ENCODE measurements at regions not wholly inside any gene's neighbourhood (a gene's known extent, or its start where the extent isn't known, plus 50 kb on each side); places are given as distances from the start of the nearest gene placed in this dataset.
A peak's percentile ranks its signal among the peaks of the same experiment; 100 is the strongest.
"Not testable (repeated sequence)": the region's sequence is repeated elsewhere in the genome, so short reads cannot be mapped to it uniquely, and the experiment has no call there.

- H3K4me3 ChIP-seq (ENCODE audit: insufficient read depth, low read depth, low read length, poor library complexity, severe bottlenecking), result no peak overlapping the region
- H3K27ac ChIP-seq (ENCODE audit: insufficient read depth, low read length, poor library complexity, severe bottlenecking), result no peak overlapping the region
- no peaks in the 10 kb centered on the region for H3K36me3 ChIP-seq (ENCODE audit: control insufficient read depth, insufficient read depth, low read length)
- DNase-seq, result no peak
- H3K27me3 ChIP-seq (replicated peaks; ENCODE audit: control insufficient read depth, insufficient read depth, low read length, poor library complexity, severe bottlenecking), result no peaks in the 10 kb centered on the region
- H3K4me1 ChIP-seq (ENCODE audit: control insufficient read depth, insufficient read depth, low read length, poor library complexity, severe bottlenecking), result no peaks in the 10 kb centered on the region
- H3K9me3 ChIP-seq (ENCODE audit: control insufficient read depth, low read length), result no peaks in the 10 kb centered on the region
Measured at GRCh38 chr15:24763891-24764290, 88.3 kb downstream of the NPAP1 start.

DNA sequence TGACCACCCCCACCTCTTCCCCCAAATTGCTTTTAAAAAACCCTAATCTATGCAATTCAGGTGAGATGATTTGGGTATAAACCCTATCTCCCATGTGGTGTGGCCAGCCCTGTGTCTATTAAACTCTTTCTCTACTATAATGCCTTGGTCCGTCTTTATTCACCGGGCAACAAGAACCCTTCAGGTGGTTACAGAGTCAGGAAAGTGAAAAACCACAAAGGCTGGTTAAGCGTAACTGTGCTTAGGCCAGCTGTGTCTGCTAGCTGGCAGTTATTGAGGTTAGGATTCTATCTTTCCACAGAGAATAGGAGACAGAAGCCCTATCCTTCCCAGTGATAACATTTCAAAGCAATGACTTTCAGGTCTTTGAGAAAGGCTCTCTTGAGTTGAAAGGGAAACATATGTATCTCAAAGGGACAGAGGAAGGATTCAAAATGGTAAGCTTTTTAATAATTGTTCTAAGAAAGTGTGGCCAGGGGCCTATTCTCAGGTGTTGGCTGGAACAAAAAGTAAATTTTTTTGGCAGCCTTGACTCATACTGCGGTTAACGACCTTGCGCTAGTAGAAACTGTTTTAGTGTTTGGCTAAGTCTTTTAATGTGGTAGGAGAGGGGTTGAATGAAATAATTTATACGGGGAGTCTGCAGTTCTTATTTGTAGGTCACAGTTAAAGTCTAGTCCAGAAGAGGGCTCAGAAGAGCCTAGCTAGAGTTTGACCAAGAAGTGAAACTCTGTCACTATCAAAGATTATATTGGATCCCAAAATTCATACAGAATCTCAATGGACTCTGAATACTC lies 89.0 kb downstream of the NPAP1 start:
- H3K4me1 ChIP-seq (ENCODE audit: control insufficient read depth, insufficient read depth, low read length, poor library complexity, severe bottlenecking), result no peaks in the 10 kb centered on the region
- no peak overlapping the region for H3K27ac ChIP-seq (ENCODE audit: insufficient read depth, low read length, poor library complexity, severe bottlenecking)
- DNase-seq, result no peak
- no peaks in the 10 kb centered on the region for H3K36me3 ChIP-seq (ENCODE audit: control insufficient read depth, insufficient read depth, low read length)
- H3K4me3 ChIP-seq (ENCODE audit: insufficient read depth, low read depth, low read length, poor library complexity, severe bottlenecking), result no peak overlapping the region
- H3K27me3 ChIP-seq (replicated peaks; ENCODE audit: control insufficient read depth, insufficient read depth, low read length, poor library complexity, severe bottlenecking), result no peaks in the 10 kb centered on the region
- H3K9me3 ChIP-seq (ENCODE audit: control insufficient read depth, low read length), result no peaks in the 10 kb centered on the region

DNA sequence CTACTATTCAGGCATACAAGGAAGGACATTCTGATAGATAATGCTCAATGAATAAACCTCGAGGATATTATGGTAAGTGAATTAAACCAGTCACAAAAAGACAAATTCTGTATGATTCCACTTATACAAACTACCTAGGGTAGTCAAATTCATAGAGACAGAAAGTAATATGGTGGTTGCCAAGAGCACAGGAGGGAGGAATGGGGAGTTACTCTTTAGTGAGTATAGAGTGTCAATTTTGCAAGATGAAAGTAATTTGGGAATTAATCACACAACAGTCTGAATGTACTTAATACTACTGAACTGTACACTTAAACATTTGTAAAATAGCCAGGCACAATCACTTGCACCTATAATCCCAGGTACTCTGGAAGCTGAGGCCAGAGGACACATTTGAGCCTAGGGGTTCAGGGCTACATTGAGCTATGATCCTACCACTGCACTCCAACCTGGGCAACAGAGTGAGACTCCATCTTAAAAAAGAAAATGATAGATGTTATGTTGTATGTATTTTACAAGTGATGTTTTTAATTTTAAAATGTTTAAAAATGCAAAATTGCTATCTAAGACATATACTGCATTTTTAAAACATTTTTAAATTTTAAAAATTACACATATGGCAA lies 91.0 kb downstream of the NPAP1 start:
- H3K27ac ChIP-seq (ENCODE audit: insufficient read depth, low read length, poor library complexity, severe bottlenecking), result no peak overlapping the region

GRCh38 chr15:24772266-24772665 lies 96.7 kb downstream of the NPAP1 start:
- Histone ChIP-seq H3K27ac (ENCODE audit: insufficient read depth, low read length, poor library complexity, severe bottlenecking) (no peak overlapping the region), H3K36me3 (ENCODE audit: control insufficient read depth, insufficient read depth, low read length) (no peaks in the 10 kb centered on the region), H3K9me3 (ENCODE audit: control insufficient read depth, low read length) (peaks cover 23% of the 10 kb centered on the region), H3K4me1 (ENCODE audit: control insufficient read depth, insufficient read depth, low read length, poor library complexity, severe bottlenecking) (no peaks in the 10 kb centered on the region), H3K27me3 (replicated peaks; ENCODE audit: control insufficient read depth, insufficient read depth, low read length, poor library complexity, severe bottlenecking) (no peaks in the 10 kb centered on the region), H3K4me3 (ENCODE audit: insufficient read depth, low read depth, low read length, poor library complexity, severe bottlenecking) (peak overlapping the region; percentile 8)
- DNase-seq, result no peak

More for the DNA sequence above, 91.0 kb downstream of the NPAP1 start:
- Histone ChIP-seq H3K4me3 (ENCODE audit: insufficient read depth, low read depth, low read length, poor library complexity, severe bottlenecking) (no peak overlapping the region), H3K4me1 (ENCODE audit: control insufficient read depth, insufficient read depth, low read length, poor library complexity, severe bottlenecking) (no peaks in the 10 kb centered on the region), H3K9me3 (ENCODE audit: control insufficient read depth, low read length) (peaks cover 7% of the 10 kb centered on the region), H3K27me3 (replicated peaks; ENCODE audit: control insufficient read depth, insufficient read depth, low read length, poor library complexity, severe bottlenecking) (no peaks in the 10 kb centered on the region), H3K36me3 (ENCODE audit: control insufficient read depth, insufficient read depth, low read length) (no peaks in the 10 kb centered on the region)
- no peak for DNase-seq

- Histone ChIP-seq H3K4me3 (ENCODE audit: insufficient read depth, low read depth, low read length, poor library complexity, severe bottlenecking) (peak overlapping the region; percentile 58), H3K9me3 (ENCODE audit: control insufficient read depth, low read length) (peaks cover 23% of the 10 kb centered on the region), H3K27me3 (replicated peaks; ENCODE audit: control insufficient read depth, insufficient read depth, low read length, poor library complexity, severe bottlenecking) (no peaks in the 10 kb centered on the region), H3K27ac (ENCODE audit: insufficient read depth, low read length, poor library complexity, severe bottlenecking) (no peak overlapping the region), H3K4me1 (ENCODE audit: control insufficient read depth, insufficient read depth, low read length, poor library complexity, severe bottlenecking) (no peaks in the 10 kb centered on the region), H3K36me3 (ENCODE audit: control insufficient read depth, insufficient read depth, low read length) (no peaks in the 10 kb centered on the region)
- DNase-seq, result peak; percentile 19 to 53 (median 42)
Measured at GRCh38 chr15:24772686-24773373, 97.3 kb downstream of the NPAP1 start.

DNA sequence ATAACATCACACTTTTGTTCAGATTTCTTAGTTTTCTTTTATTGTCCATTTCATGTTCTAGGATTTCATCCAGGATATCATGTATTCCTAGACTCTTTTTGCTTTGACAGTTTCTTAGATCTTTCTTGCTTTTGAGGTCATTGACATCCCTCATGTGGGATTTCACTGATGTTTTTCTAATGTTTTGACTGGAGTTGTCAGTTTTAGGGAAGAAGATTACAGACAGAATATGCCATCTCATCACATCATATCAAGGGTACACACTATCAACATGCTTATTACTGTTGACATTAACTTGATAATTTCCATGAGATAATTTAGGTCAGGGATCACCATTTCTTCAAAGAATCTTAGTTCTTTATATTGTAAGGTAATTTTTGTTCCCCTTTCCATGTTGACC lies 101.7 kb downstream of the NPAP1 start:
- no peak for DNase-seq
- no peak overlapping the region for H3K27ac ChIP-seq (ENCODE audit: insufficient read depth, low read length, poor library complexity, severe bottlenecking)
- H3K27me3 ChIP-seq (replicated peaks; ENCODE audit: control insufficient read depth, insufficient read depth, low read length, poor library complexity, severe bottlenecking), result no peaks in the 10 kb centered on the region
- no peaks in the 10 kb centered on the region for H3K4me1 ChIP-seq (ENCODE audit: control insufficient read depth, insufficient read depth, low read length, poor library complexity, severe bottlenecking)
- peaks cover 11% of the 10 kb centered on the region for H3K9me3 ChIP-seq (ENCODE audit: control insufficient read depth, low read length)
- H3K4me3 ChIP-seq (ENCODE audit: insufficient read depth, low read depth, low read length, poor library complexity, severe bottlenecking), result no peak overlapping the region
- H3K36me3 ChIP-seq (ENCODE audit: control insufficient read depth, insufficient read depth, low read length), result no peaks in the 10 kb centered on the region

GRCh38 chr15:24784506-24784905 lies 108.9 kb downstream of the NPAP1 start:
- Histone ChIP-seq H3K4me1 (ENCODE audit: control insufficient read depth, insufficient read depth, low read length, poor library complexity, severe bottlenecking) (no peaks in the 10 kb centered on the region), H3K27ac (ENCODE audit: insufficient read depth, low read length, poor library complexity, severe bottlenecking) (no peak overlapping the region), H3K4me3 (ENCODE audit: insufficient read depth, low read depth, low read length, poor library complexity, severe bottlenecking) (no peak overlapping the region), H3K36me3 (ENCODE audit: control insufficient read depth, insufficient read depth, low read length) (no peaks in the 10 kb centered on the region), H3K9me3 (ENCODE audit: control insufficient read depth, low read length) (no peaks in the 10 kb centered on the region), H3K27me3 (replicated peaks; ENCODE audit: control insufficient read depth, insufficient read depth, low read length, poor library complexity, severe bottlenecking) (no peaks in the 10 kb centered on the region)
- DNase-seq, result no peak

GRCh38 chr15:24786347-24786746 lies 110.8 kb downstream of the NPAP1 start:
- Histone ChIP-seq H3K9me3 (ENCODE audit: control insufficient read depth, low read length) (no peaks in the 10 kb centered on the region), H3K27me3 (replicated peaks; ENCODE audit: control insufficient read depth, insufficient read depth, low read length, poor library complexity, severe bottlenecking) (no peaks in the 10 kb centered on the region)
- DNase-seq, result no peak

GRCh38 chr15:24802624-24803023 lies 127.0 kb downstream of the NPAP1 start:
- not testable (repeated sequence) for H3K4me1 ChIP-seq (ENCODE audit: control insufficient read depth, insufficient read depth, low read length, poor library complexity, severe bottlenecking); DNase-seq; H3K27ac ChIP-seq (ENCODE audit: insufficient read depth, low read length, poor library complexity, severe bottlenecking); H3K27me3 ChIP-seq (replicated peaks; ENCODE audit: control insufficient read depth, insufficient read depth, low read length, poor library complexity, severe bottlenecking); H3K36me3 ChIP-seq (ENCODE audit: control insufficient read depth, insufficient read depth, low read length); H3K9me3 ChIP-seq (ENCODE audit: control insufficient read depth, low read length); H3K4me3 ChIP-seq (ENCODE audit: insufficient read depth, low read depth, low read length, poor library complexity, severe bottlenecking)

More at GRCh38 chr15:24786347-24786746, 110.8 kb downstream of the NPAP1 start:
- H3K4me1 ChIP-seq (ENCODE audit: control insufficient read depth, insufficient read depth, low read length, poor library complexity, severe bottlenecking), result no peaks in the 10 kb centered on the region
- H3K4me3 ChIP-seq (ENCODE audit: insufficient read depth, low read depth, low read length, poor library complexity, severe bottlenecking), result no peak overlapping the region
- H3K36me3 ChIP-seq (ENCODE audit: control insufficient read depth, insufficient read depth, low read length), result no peaks in the 10 kb centered on the region
- H3K27ac ChIP-seq (ENCODE audit: insufficient read depth, low read length, poor library complexity, severe bottlenecking), result no peak overlapping the region

DNA sequence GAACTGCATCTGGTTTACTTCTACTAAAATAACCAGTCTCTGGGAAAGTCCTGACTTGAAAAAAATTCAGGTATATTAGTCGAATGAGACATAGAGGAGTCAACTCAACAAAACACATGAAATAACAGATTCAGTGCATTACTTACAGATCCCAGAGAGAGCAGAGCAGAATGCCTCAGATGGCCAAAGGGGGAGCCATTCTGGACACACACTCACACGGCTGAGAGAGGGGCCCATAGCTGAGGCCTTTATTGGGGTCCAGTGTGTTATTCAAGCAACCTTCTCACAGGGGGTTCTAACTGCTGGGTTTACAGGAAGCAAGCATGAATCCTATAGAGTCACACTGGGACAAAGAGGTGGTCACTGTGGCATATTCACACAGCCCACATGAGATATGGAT lies 135.1 kb upstream of the SNRPN start:
- DNase-seq, result no peak
- no peak overlapping the region for H3K4me3 ChIP-seq (ENCODE audit: insufficient read depth, low read depth, low read length, poor library complexity, severe bottlenecking)
- no peaks in the 10 kb centered on the region for H3K27me3 ChIP-seq (replicated peaks; ENCODE audit: control insufficient read depth, insufficient read depth, low read length, poor library complexity, severe bottlenecking)
- H3K4me1 ChIP-seq (ENCODE audit: control insufficient read depth, insufficient read depth, low read length, poor library complexity, severe bottlenecking), result no peaks in the 10 kb centered on the region
- no peaks in the 10 kb centered on the region for H3K36me3 ChIP-seq (ENCODE audit: control insufficient read depth, insufficient read depth, low read length)
- no peak overlapping the region for H3K27ac ChIP-seq (ENCODE audit: insufficient read depth, low read length, poor library complexity, severe bottlenecking)
- no peaks in the 10 kb centered on the region for H3K9me3 ChIP-seq (ENCODE audit: control insufficient read depth, low read length)

Data from effector memory CD4-positive, alpha-beta T cell (primary cell).